HG03039 (cell line): ENCODE measurements at regions not wholly inside any gene's neighbourhood (a gene's known extent, or its start where the extent isn't known, plus 50 kb on each side); places are given as distances from the start of the nearest gene placed in this dataset.

Experiments
- ATAC-seq: cut with Tn5 transposase; IDR thresholded peaks from one replicate; pipeline ENCODE4 v1.9.1; 2021; ENCODE audit warnings: mild to moderate bottlenecking, moderate library complexity; ENCODE audit not compliant: unreplicated experiment

DNA sequence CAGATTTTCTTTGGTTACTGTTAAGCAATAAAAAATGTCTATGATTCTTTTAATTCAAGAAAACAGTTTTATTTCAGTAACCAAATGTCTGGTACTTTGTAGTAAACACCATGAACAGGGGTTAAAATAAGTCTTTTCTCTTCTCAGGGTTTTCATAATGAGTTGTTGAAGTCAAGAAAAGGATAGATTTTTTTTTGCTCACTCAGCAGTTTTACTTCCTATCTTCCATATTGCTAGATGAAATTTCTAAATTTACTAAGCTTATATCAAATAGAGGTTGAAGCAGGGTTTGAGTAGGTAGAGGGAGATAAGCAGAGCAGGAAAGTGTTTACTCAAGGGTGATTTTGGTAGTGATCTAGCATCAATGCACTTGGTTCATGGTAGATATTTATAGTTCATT, 1031.3 kb downstream of the C4orf33 start:
- no peak for ATAC-seq

- ATAC-seq, result no peak
Observed at GRCh38 chr4:130131536-130131935, 1035.6 kb downstream of the C4orf33 start.

DNA sequence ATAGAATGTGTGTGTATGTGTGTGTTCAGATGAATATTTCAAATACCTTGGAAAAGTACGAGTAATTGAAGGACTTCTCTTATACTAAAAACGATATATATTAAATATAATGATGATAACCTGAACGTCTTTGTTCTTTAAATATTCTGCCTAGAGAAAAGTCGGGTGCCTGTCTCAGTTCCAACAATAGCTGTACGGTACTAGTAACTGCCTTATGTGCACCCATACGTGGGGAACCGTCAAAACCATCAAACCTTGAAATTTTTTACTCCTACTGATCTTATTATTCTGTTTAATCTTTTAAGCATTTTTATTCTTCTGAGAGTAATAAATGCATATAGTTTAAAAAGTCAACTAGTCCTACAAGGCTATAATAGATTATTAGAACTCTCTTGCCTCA, 1045.7 kb downstream of the C4orf33 start:
- ATAC-seq, result no peak

GRCh38 chr4:130143656-130144055, 1047.7 kb downstream of the C4orf33 start:
- no peak for ATAC-seq

DNA sequence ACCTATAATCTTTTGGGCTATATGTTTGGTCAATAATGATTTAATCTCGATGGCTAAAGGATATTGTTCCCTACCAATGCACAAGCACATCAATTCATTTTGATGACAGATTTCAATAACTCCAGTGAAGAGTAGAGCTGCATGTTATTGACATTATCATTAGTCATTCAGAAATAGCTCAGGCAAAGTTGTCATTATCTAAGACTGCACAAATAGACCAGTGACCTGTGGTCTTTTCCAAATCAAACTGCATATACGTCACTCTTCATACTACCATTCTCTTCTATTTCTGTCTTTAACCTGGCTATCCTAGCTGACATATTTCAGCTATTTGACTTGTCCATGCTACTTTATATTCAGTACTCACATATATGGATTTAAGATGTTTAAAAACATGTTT, 1050.8 kb downstream of the C4orf33 start:
- ATAC-seq, result no peak

DNA sequence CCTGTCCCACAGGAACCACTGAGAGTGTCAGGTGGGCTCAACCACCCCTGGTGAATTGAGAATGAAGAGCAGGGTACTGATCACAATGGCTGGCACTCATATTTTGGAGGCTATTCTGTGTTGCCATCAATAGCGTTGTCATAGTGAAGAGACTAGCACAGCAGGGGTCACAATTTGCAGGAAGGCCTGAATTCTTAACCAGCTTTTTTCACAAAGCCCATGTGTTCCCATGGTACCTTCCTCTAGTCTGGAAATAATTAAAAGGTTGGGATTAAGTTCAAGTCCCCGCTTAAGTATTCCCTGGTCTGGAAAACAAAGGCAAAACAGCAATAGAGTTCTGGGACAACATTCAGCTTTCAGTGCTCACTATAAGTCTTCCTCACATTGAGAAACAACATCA, 1051.7 kb downstream of the C4orf33 start:
- no peak for ATAC-seq

- no peak for ATAC-seq
Observed at GRCh38 chr4:130154901-130155300, 1058.9 kb downstream of the C4orf33 start.

DNA sequence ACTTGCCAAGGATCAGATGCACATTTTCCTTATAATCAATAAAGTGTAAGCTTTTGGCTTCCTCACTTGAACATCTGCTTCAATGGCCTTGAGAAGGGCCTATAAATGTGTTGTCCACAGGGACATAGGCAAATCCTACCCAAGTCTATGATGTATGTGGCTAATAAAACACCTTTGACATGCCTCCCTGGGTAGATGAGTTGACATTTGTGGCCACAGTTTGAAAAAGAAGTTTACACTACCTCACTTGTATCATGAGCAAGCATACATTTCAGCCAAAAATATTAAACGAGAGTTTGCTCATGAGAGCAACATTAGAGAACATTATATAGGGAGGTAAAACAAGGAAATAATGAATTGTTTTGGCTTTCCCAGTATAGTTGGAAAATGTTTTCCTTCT, 1067.7 kb downstream of the C4orf33 start:
- ATAC-seq, result no peak

DNA sequence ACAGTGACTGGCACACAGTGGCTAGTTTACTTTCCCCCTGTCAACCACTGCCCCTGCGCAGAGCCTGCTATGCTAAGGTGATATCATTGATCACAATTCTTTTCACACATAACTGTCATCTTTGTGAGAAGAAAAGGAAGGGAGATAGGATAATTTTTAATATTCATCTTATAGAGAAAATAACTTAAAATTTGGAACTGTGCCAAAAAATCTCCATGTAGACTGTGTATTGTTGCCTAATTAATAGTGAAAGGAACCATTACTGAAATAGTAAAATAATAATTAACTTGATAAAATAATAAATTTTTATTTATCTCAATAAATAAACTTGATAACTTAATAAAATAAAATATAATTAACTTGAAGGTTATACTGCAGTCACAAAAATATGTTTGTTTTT, 1069.4 kb downstream of the C4orf33 start:
- ATAC-seq, result no peak

- no peak for ATAC-seq
Observed at GRCh38 chr4:130172156-130172555, 1076.2 kb downstream of the C4orf33 start.

- no peak for ATAC-seq
Observed at GRCh38 chr4:130178106-130178505, 1082.2 kb downstream of the C4orf33 start.

- no peak for ATAC-seq
Observed at GRCh38 chr4:130183096-130183495, 1087.1 kb downstream of the C4orf33 start.

DNA sequence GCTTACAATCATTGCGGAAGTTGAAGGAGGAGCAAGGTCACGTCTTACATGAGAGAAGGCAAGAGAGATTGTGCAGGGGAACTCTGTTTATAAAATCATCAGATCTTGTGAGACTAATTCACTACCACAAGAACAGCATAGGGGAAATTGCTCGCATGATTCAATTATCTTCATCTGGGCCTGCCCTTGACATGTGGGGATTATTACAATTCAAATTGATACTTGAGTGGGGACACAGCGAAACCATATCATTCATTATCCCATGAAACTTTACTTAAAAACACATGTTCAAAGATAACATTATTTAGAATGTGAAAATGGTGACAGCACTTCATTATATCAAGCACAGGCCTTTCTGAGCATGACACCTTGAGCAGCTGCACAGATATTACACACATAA, 1087.8 kb downstream of the C4orf33 start:
- ATAC-seq, result no peak

DNA sequence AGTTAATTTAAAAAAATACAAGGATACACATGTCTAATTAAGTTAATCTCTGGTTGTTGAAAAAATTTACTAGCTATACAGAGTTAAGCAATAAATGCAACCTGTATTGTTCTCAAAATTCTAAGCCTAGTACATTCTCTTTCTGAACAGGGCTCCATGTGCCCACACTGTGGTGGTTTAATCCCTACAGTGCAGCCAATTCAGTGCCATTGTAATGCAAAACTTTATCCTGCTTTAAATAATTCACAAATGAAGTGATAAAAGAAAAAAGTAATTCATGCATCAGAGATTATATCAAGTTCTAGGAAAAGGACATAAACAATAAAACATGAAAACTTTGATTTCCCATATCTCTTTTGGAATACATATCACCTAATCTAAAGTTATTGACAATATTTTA, 1089.2 kb downstream of the C4orf33 start:
- no peak for ATAC-seq

- no peak for ATAC-seq
Observed at GRCh38 chr4:130186931-130187330, 1091.0 kb downstream of the C4orf33 start.

DNA sequence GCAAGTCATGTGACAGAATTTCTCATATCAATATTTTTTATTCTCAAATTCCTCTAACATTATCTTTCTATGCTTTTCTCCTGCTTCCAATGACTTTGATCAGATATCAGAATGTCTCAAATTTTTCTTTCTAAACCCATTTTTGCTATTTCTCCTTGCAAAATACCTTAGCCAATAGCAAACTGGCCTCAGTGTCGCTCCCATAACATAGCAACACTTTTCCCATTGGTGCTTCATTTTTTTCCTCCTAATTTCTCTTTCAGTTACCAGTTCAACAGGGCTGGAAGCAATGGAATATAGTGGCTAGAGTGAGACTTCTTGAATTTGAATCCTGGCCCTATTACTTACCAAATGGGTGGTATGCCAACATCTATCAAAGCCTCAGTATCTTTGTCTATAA, 1091.6 kb downstream of the C4orf33 start:
- no peak for ATAC-seq

GRCh38 chr4:130192787-130193186, 1096.8 kb downstream of the C4orf33 start:
- ATAC-seq, result no peak

DNA sequence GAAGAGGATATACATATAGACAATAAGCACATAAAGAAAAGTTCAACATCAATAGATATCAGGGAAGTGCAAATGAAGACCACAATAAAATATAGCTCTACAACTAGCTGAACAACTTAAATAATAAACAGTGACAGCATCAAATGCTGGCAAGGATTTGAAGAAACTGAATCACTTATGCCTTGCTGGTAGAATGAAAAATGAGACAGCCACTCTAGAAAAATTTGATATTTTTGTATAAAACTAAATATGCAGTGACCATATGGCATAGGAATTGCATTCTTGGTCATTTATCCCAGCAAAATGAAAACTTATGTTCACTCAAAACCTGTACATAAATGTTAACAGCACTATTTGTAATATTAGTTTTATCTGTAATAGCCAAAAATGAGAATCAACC, 1102.0 kb downstream of the C4orf33 start:
- no peak for ATAC-seq

DNA sequence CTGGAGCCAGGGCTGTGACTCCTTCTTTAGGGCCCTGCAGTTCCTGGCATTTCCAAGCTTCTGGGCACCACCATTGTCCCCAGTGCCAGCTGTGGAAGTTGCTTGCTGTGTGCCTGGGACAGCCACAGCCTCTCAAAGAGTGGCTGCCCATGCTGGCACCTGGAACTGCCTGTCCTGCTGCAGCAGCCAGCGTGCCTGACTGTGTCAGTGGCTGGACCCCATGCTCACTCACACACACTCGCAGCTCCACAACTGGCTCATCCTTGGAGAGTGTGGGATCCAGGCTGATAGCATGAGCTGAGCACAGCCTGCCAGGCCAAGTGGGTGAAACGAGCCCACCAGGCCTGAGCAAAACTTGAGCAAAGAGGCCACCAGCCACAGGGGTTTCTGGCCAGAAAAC, 1107.6 kb downstream of the C4orf33 start:
- no peak for ATAC-seq

- no peak for ATAC-seq
Observed at GRCh38 chr4:130210864-130211263, 1114.9 kb downstream of the C4orf33 start.

DNA sequence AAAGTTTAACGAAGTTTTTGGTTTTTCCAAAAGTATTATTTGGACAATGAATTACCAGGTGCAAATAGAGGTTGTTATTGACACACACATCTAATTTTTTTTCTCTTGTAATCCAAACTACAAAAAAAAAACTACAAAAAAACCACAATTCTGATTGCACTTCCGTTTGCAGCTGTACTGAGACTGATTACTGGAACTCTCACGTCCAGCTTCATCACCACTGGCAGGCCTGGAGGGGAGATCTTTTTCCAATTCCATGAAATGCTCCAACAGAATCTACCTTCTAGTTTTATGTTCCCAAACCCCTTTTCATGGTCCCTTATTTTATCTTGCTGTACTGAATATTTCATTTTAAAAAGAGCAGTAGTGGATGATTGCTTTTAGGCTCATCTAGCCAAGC, 1118.3 kb downstream of the C4orf33 start:
- no peak for ATAC-seq

GRCh38 chr4:130233377-130234047, 1137.6 kb downstream of the C4orf33 start:
- peak; percentile 97 for ATAC-seq

- no peak for ATAC-seq
Observed at GRCh38 chr4:130238121-130238520, 1142.2 kb downstream of the C4orf33 start.
